ENCODE measurements at regions not wholly inside any gene's neighbourhood (a gene's known extent, or its start where the extent isn't known, plus 50 kb on each side); places are given as distances from the start of the nearest gene placed in this dataset.

DNA sequence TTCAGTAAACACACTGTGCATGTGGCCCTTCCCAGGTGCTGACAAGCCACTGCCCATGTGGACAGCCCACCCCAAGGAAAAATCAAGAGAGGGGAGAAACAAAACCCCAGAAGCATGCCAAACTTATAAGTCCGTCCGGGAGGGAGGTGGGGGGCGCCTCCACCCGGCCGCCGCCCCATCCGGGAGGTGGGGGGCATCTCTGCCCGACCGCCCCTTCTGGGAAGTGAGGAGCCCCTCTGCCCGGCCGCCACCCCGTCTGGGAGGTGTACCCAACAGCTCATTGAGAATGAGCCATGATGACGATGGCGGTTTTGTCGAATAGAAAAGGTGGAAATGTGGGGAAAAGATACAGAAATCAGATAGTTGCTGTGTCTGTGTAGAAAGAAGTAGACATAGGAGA, 53.8 kb upstream of the C2CD4B start:
- intact Hi-C loops (cut with micrococcal nuclease): no loop called here
- Histone ChIP-seq H3K27me3 (ENCODE audit: low read depth) (peaks cover 6% of the 10 kb centered on the region), H3K27ac (replicated peaks) (no peak overlapping the region), H3K9me3 (replicated peaks) (peaks cover 41% of the 10 kb centered on the region), H3K4me1 (no peaks in the 10 kb centered on the region), H3K4me3 (no peak overlapping the region), H3K36me3 (no peaks in the 10 kb centered on the region)
- TF ChIP-seq, protein P1, sequence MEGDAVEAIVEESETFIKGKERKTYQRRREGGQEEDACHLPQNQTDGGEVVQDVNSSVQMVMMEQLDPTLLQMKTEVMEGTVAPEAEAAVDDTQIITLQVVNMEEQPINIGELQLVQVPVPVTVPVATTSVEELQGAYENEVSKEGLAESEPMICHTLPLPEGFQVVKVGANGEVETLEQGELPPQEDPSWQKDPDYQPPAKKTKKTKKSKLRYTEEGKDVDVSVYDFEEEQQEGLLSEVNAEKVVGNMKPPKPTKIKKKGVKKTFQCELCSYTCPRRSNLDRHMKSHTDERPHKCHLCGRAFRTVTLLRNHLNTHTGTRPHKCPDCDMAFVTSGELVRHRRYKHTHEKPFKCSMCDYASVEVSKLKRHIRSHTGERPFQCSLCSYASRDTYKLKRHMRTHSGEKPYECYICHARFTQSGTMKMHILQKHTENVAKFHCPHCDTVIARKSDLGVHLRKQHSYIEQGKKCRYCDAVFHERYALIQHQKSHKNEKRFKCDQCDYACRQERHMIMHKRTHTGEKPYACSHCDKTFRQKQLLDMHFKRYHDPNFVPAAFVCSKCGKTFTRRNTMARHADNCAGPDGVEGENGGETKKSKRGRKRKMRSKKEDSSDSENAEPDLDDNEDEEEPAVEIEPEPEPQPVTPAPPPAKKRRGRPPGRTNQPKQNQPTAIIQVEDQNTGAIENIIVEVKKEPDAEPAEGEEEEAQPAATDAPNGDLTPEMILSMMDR (IDR thresholded peaks at IDR 0.05; ENCODE audit: borderline replicate concordance): no peak
- DNase-seq: no peak

GRCh38 chr15:62219799-62220198, 54.7 kb upstream of the C2CD4B start:
- intact Hi-C loops (cut with micrococcal nuclease): no loop called here
- peaks cover 14% of the 10 kb centered on the region for H3K27me3 ChIP-seq (ENCODE audit: low read depth)
- no peaks in the 10 kb centered on the region for H3K4me1 ChIP-seq

GRCh38 chr15:62223020-62223419, 57.9 kb upstream of the C2CD4B start:
- TF ChIP-seq, protein P1 (IDR thresholded peaks at IDR 0.05; ENCODE audit: borderline replicate concordance): no peak
- intact Hi-C loops (cut with micrococcal nuclease): no loop called here
- Histone ChIP-seq H3K4me3 (no peak overlapping the region), H3K9me3 (replicated peaks) (peaks cover 3% of the 10 kb centered on the region), H3K36me3 (no peaks in the 10 kb centered on the region), H3K4me1 (no peaks in the 10 kb centered on the region), H3K27me3 (ENCODE audit: low read depth) (peaks cover 14% of the 10 kb centered on the region), H3K27ac (replicated peaks) (no peak overlapping the region)
- no peak for DNase-seq

More at GRCh38 chr15:62219799-62220198, 54.7 kb upstream of the C2CD4B start:
- H3K27ac ChIP-seq (replicated peaks): no peak overlapping the region
- TF ChIP-seq, protein P1 (IDR thresholded peaks at IDR 0.05; ENCODE audit: borderline replicate concordance): no peak
- no peak for DNase-seq
- H3K9me3 ChIP-seq (replicated peaks): peaks cover 35% of the 10 kb centered on the region
- H3K36me3 ChIP-seq: no peaks in the 10 kb centered on the region
- H3K4me3 ChIP-seq: no peak overlapping the region

DNA sequence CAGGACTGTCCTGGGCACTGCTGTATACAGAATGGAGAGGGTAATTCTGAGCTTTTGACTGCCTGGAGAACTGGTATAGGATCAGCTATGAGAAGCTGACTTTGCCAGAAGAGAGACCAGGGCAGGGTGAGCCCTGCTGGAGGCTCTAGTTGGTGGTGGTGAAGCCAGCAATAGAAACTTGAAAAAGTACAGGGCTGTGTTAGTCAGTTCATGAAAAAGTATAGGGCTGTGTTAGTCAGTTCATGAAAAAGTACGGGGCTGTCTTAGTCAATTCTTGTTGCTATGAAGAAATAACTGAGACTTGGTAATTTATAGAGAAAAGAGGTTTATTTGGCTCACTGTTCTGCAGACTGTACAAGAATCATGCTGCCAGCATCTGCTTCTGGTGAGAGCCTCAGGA, 63.5 kb upstream of the C2CD4B start:
- Histone ChIP-seq H3K27ac (replicated peaks) (no peak overlapping the region), H3K4me3 (no peak overlapping the region), H3K36me3 (no peaks in the 10 kb centered on the region), H3K27me3 (ENCODE audit: low read depth) (peaks cover 9% of the 10 kb centered on the region), H3K9me3 (replicated peaks) (no peaks in the 10 kb centered on the region), H3K4me1 (no peaks in the 10 kb centered on the region)
- intact Hi-C loops (cut with micrococcal nuclease): no loop called here
- TF ChIP-seq, protein P1 (IDR thresholded peaks at IDR 0.05; ENCODE audit: borderline replicate concordance): no peak
- DNase-seq: no peak

DNA sequence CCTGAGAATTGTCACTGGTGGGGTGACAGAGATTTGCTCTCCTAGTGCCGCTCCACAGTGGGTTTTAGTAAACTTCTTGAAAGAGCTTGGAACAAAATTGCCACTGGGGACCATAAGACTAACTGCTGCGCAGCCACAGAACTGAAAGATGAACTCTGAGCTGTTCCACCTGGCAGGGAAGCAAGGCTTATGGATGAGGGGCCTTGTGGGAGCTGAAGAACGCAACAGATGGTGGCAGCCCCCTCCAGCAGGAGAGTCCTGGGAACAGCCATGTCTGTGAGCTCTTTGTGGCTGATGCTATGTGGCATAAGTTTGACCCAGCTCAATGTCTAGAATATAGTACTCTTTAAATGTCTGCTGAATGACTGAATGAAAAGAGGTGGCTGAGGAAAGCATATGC, 66.8 kb upstream of the C2CD4B start:
- TF ChIP-seq, protein P1 (IDR thresholded peaks at IDR 0.05; ENCODE audit: borderline replicate concordance): no peak
- intact Hi-C loops (cut with micrococcal nuclease): no loop called here
- Histone ChIP-seq H3K4me1 (no peaks in the 10 kb centered on the region), H3K9me3 (replicated peaks) (no peaks in the 10 kb centered on the region), H3K27me3 (ENCODE audit: low read depth) (no peaks in the 10 kb centered on the region), H3K27ac (replicated peaks) (no peak overlapping the region), H3K4me3 (no peak overlapping the region), H3K36me3 (no peaks in the 10 kb centered on the region)
- no peak for DNase-seq
